Natural killer cell treated with Interleukin-12 subunit alpha and Interleukin-12 subunit beta and Interleukin-15 and Interleukin-18, amount 100 ng/mL, for 72 hours (primary cell): ENCODE measurements at regions not wholly inside any gene's neighbourhood (a gene's known extent, or its start where the extent isn't known, plus 50 kb on each side); places are given as distances from the start of the nearest gene placed in this dataset.

Experiments used
- ATAC-seq, 2 donors: fragments of 150-1000 bp; cut with Tn5 transposase in 1 of 2; sonication (Bioruptor Pico), chemical (Tn5 transposase) in 1 of 2; 2 replicates each; pipeline ENCODE4 v1.10.0; 2021
- DNase-seq: peaks from one replicate; pipeline ENCODE4 v3.0.0; 2022; ENCODE audit warnings: low spot score
- H3K27ac Mint-ChIP-seq, 2 donors: 1 replicate in 1 of 2; 2 replicates in 1 of 2; pipeline ENCODE4 v1.8.0; 2022; ENCODE audit warnings: mixed read lengths in 2 of 2, mild to moderate bottlenecking in 1 of 2, moderate library complexity in 1 of 2
- H3K27me3 Mint-ChIP-seq, 2 donors: 1 replicate in 1 of 2; 2 replicates in 1 of 2; pipeline ENCODE4 v1.8.0; 2022; ENCODE audit warnings: mixed read lengths in 2 of 2
- H3K36me3 Mint-ChIP-seq: one replicate; pipeline ENCODE4 v1.8.0; 2022; ENCODE audit warnings: mixed read lengths
- H3K4me1 Mint-ChIP-seq, 2 donors: 1 replicate in 1 of 2; 2 replicates in 1 of 2; pipeline ENCODE4 v1.8.0; 2022; ENCODE audit warnings: low read depth in 2 of 2, mixed read lengths in 2 of 2, mild to moderate bottlenecking in 1 of 2
- H3K4me3 Mint-ChIP-seq: one replicate; pipeline ENCODE4 v1.8.0; 2022; ENCODE audit warnings: mixed read lengths
- H3K9me3 Mint-ChIP-seq: 2 replicates; pipeline ENCODE4 v1.8.0; 2022; ENCODE audit warnings: mixed read lengths

GRCh38 chr2:7961550-7961949 lies 720.3 kb upstream of the ID2 start:
- DNase-seq (no peak), ATAC-seq (no peak)
- Mint-ChIP-seq H3K9me3 (no peaks in the 10 kb centered on the region), H3K4me1 (peaks cover 0 to 4% of the 10 kb centered on the region in 2 donors), H3K4me3 (no peak overlapping the region), H3K27me3 (no peaks in the 10 kb centered on the region), H3K36me3 (no peaks in the 10 kb centered on the region), H3K27ac (peak overlapping the region in 1 of 2 donors; percentile 23)

- Mint-ChIP-seq H3K9me3 (no peaks in the 10 kb centered on the region), H3K4me3 (no peak overlapping the region), H3K4me1 (peaks cover 0 to 4% of the 10 kb centered on the region in 2 donors), H3K36me3 (no peaks in the 10 kb centered on the region), H3K27ac (peak overlapping the region in 1 of 2 donors; percentile 23), H3K27me3 (no peaks in the 10 kb centered on the region)
- DNase-seq: no peak
- no peak for ATAC-seq
These were observed 719.7 kb upstream of the ID2 start for GRCh38 chr2:7962161-7962560.

- Mint-ChIP-seq H3K4me1 (peaks cover 0 to 4% of the 10 kb centered on the region in 2 donors), H3K27me3 (no peaks in the 10 kb centered on the region), H3K9me3 (no peaks in the 10 kb centered on the region), H3K36me3 (no peaks in the 10 kb centered on the region), H3K27ac (no peak overlapping the region), H3K4me3 (no peak overlapping the region)
- ATAC-seq: no peak
- no peak for DNase-seq
These were observed 718.1 kb upstream of the ID2 start for GRCh38 chr2:7963787-7964186.

- Mint-ChIP-seq H3K27ac (no peak overlapping the region), H3K27me3 (no peaks in the 10 kb centered on the region), H3K4me3 (no peak overlapping the region), H3K9me3 (no peaks in the 10 kb centered on the region), H3K36me3 (no peaks in the 10 kb centered on the region), H3K4me1 (peaks cover 0 to 4% of the 10 kb centered on the region in 2 donors)
- no peak for DNase-seq
- ATAC-seq: no peak
These were observed 715.8 kb upstream of the ID2 start for GRCh38 chr2:7966032-7966431.

GRCh38 chr2:7967707-7968405 lies 714.0 kb upstream of the ID2 start:
- DNase-seq (no peak), ATAC-seq (no peak)
- Mint-ChIP-seq H3K27ac (no peak overlapping the region), H3K4me3 (no peak overlapping the region), H3K9me3 (no peaks in the 10 kb centered on the region), H3K4me1 (no peaks in the 10 kb centered on the region), H3K36me3 (no peaks in the 10 kb centered on the region), H3K27me3 (no peaks in the 10 kb centered on the region)

- ATAC-seq (no peak), DNase-seq (no peak)
- peak overlapping the region in 1 of 2 donors; percentile 31 for H3K27ac Mint-ChIP-seq
- H3K27me3 Mint-ChIP-seq: no peaks in the 10 kb centered on the region
- peaks cover 5% of the 10 kb centered on the region for H3K36me3 Mint-ChIP-seq
- H3K9me3 Mint-ChIP-seq: no peaks in the 10 kb centered on the region
- H3K4me3 Mint-ChIP-seq: no peak overlapping the region
- no peaks in the 10 kb centered on the region for H3K4me1 Mint-ChIP-seq
These were observed 711.9 kb upstream of the ID2 start for GRCh38 chr2:7969756-7970515.

GRCh38 chr2:7971248-7971647 lies 710.6 kb upstream of the ID2 start:
- Mint-ChIP-seq H3K9me3 (no peaks in the 10 kb centered on the region), H3K27ac (no peak overlapping the region), H3K4me1 (no peaks in the 10 kb centered on the region), H3K27me3 (no peaks in the 10 kb centered on the region), H3K36me3 (peaks cover 11% of the 10 kb centered on the region), H3K4me3 (no peak overlapping the region)
- DNase-seq: no peak
- no peak for ATAC-seq

- DNase-seq (no peak), ATAC-seq (no peak)
- peaks cover 11% of the 10 kb centered on the region for H3K36me3 Mint-ChIP-seq
- H3K27ac Mint-ChIP-seq: no peak overlapping the region
- H3K4me1 Mint-ChIP-seq: no peaks in the 10 kb centered on the region
- H3K4me3 Mint-ChIP-seq: no peak overlapping the region
- no peaks in the 10 kb centered on the region for H3K27me3 Mint-ChIP-seq
- H3K9me3 Mint-ChIP-seq: no peaks in the 10 kb centered on the region
These were observed 710.0 kb upstream of the ID2 start for GRCh38 chr2:7971841-7972240.

- H3K27me3 Mint-ChIP-seq: no peaks in the 10 kb centered on the region
- no peaks in the 10 kb centered on the region for H3K4me1 Mint-ChIP-seq
- ATAC-seq (no peak), DNase-seq (no peak)
- peaks cover 11% of the 10 kb centered on the region for H3K36me3 Mint-ChIP-seq
- H3K27ac Mint-ChIP-seq: no peak overlapping the region
- H3K9me3 Mint-ChIP-seq: no peaks in the 10 kb centered on the region
- no peak overlapping the region for H3K4me3 Mint-ChIP-seq
These were observed 709.2 kb upstream of the ID2 start for GRCh38 chr2:7972670-7973069.

- H3K36me3 Mint-ChIP-seq: peaks cover 11% of the 10 kb centered on the region
- H3K27me3 Mint-ChIP-seq: no peaks in the 10 kb centered on the region
- H3K27ac Mint-ChIP-seq: no peak overlapping the region
- H3K4me1 Mint-ChIP-seq: no peaks in the 10 kb centered on the region
- ATAC-seq (no peak), DNase-seq (no peak)
- H3K9me3 Mint-ChIP-seq: no peaks in the 10 kb centered on the region
- no peak overlapping the region for H3K4me3 Mint-ChIP-seq
These were observed 707.9 kb upstream of the ID2 start for GRCh38 chr2:7973801-7974480.

GRCh38 chr2:7974936-7975335 lies 706.9 kb upstream of the ID2 start:
- DNase-seq: no peak
- Mint-ChIP-seq H3K9me3 (no peaks in the 10 kb centered on the region), H3K4me3 (no peak overlapping the region), H3K27ac (no peak overlapping the region), H3K4me1 (peaks cover 0 to 3% of the 10 kb centered on the region in 2 donors), H3K36me3 (peaks cover 11% of the 10 kb centered on the region), H3K27me3 (no peaks in the 10 kb centered on the region)
- no peak for ATAC-seq

- Mint-ChIP-seq H3K27me3 (no peaks in the 10 kb centered on the region), H3K4me1 (peaks cover 0 to 3% of the 10 kb centered on the region in 2 donors), H3K9me3 (no peaks in the 10 kb centered on the region), H3K27ac (no peak overlapping the region), H3K4me3 (no peak overlapping the region), H3K36me3 (peaks cover 11% of the 10 kb centered on the region)
- DNase-seq: no peak
- no peak for ATAC-seq
These were observed 705.6 kb upstream of the ID2 start for GRCh38 chr2:7976206-7976605.

GRCh38 chr2:7977981-7978380 lies 703.9 kb upstream of the ID2 start:
- ATAC-seq: no peak

GRCh38 chr2:7982054-7982453 lies 699.8 kb upstream of the ID2 start:
- Mint-ChIP-seq H3K4me1 (peaks cover 29 to 31% of the 10 kb centered on the region in 2 donors), H3K27me3 (no peaks in the 10 kb centered on the region), H3K4me3 (no peak overlapping the region), H3K27ac (no peak overlapping the region), H3K36me3 (peaks cover 7% of the 10 kb centered on the region), H3K9me3 (no peaks in the 10 kb centered on the region)
- no peak for DNase-seq
- ATAC-seq: no peak

More at GRCh38 chr2:7977981-7978380, 703.9 kb upstream of the ID2 start:
- peaks cover 3 to 6% of the 10 kb centered on the region in 2 donors for H3K4me1 Mint-ChIP-seq
- H3K4me3 Mint-ChIP-seq: no peak overlapping the region
- peaks cover 17% of the 10 kb centered on the region for H3K36me3 Mint-ChIP-seq
- no peaks in the 10 kb centered on the region for H3K9me3 Mint-ChIP-seq
- no peaks in the 10 kb centered on the region for H3K27me3 Mint-ChIP-seq
- H3K27ac Mint-ChIP-seq: no peak overlapping the region
- no peak for DNase-seq
